Heart right ventricle (tissue), 16 donors: ENCODE measurements at regions not wholly inside any gene's neighbourhood (a gene's known extent, or its start where the extent isn't known, plus 50 kb on each side); places are given as distances from the start of the nearest gene placed in this dataset.

Experiments
- ATAC-seq, 8 donors: fragments of 200-7000 bp; cut with Tn5 transposase; one replicate each; pipeline ENCODE4 v1.9.1; 2020; ENCODE audit warnings: mild to moderate bottlenecking in 8 of 8, moderate library complexity in 8 of 8, moderate number of reproducible peaks in 1 of 8
- DNase-seq, 2 donors: peaks; one replicate each; pipeline ENCODE4 v3.0.0-alpha.2; 2020
- H3K27ac ChIP-seq, 10 donors: fragments of 200-600 bp; sonication (generic) in 2 of 10; one replicate each; pipeline versions ENCODE4 v1.5.0 to v1.8.0; 2020 to 2022; ENCODE audit warnings: mild to moderate bottlenecking in 3 of 10
- H3K27me3 ChIP-seq, 7 donors: fragments of 200-600 bp; one replicate each; pipeline ENCODE4 v1.8.0; 2021 to 2022; ENCODE audit warnings: mild to moderate bottlenecking in 2 of 7
- H3K36me3 ChIP-seq, 9 donors: fragments of 200-600 bp; sonication (generic) in 1 of 9; one replicate each; pipeline versions ENCODE4 v1.5.0 to v1.8.0; 2020 to 2022; ENCODE audit warnings: mild to moderate bottlenecking in 2 of 9
- H3K4me1 ChIP-seq, 9 donors: fragments of 200-600 bp; sonication (generic) in 1 of 9; one replicate each; pipeline versions ENCODE4 v1.5.0 to v1.8.0; 2020 to 2022; ENCODE audit warnings: mild to moderate bottlenecking in 4 of 9
- H3K4me3 ChIP-seq, 10 donors: fragments of 200-600 bp; sonication (generic) in 2 of 10; one replicate each; pipeline versions ENCODE4 v1.5.0 to v1.8.0; 2020 to 2022; ENCODE audit warnings: mild to moderate bottlenecking in 7 of 10, moderate library complexity in 2 of 10
- H3K9me3 ChIP-seq, 11 donors: fragments of 200-600 bp in 10 of 11; sonication (generic) in 2 of 11; one replicate each; pipeline versions ENCODE4 v1.5.0 to v1.8.0; 2013 to 2022; ENCODE audit warnings: mild to moderate bottlenecking in 2 of 11, control low read depth in 1 of 11, moderate library complexity in 1 of 11
- WGBS, 2 donors: extraction: QIAGEN DNeasy Blood & Tissue Kit; methylation state at CpG; one replicate each; pipeline ENCODE4 v1.1.7; 2013; ENCODE audit warnings: inconsistent platforms in 1 of 2; 5-methylcytosine and 5-hydroxymethylcytosine counted together
- intact Hi-C, 10 donors: fragments of 100-400 bp; cut with DNase I; formaldehyde crosslinking; loops; one replicate each; pipeline versions ENCODE4 v1.11.1 to v1.14.2; 2022
- TF ChIP-seq, protein P1 (sequence below), 9 donors: fragments of 200-600 bp; sonication (generic) in 2 of 9; IDR thresholded peaks; one replicate each; pipeline versions ENCODE4 v1.5.0 to v1.8.0; 2021 to 2022; ENCODE audit warnings: antibody characterized with exemption in 9 of 9, mild to moderate bottlenecking in 5 of 9, moderate library complexity in 1 of 9
- donor health status: Arrhythmogenic right ventricular cardiomyopathy.
- donor health status: ischemic (EF 13 %, LVEDD 7.1; RV severe dilation, severe dysfunction).
- donor health status: healthy with polysubstance abuse.
- donor health status: DM: no; HTN: yes; CAD: no.
- donor health status: DM: no; HTN: no; CAD: no.
- donor health status: ischemic (EF 25% LVEDD 6.9; RV normal size, moderate dysfunction).
- donor health status: ischemic (EF 25% LVEDD 5.7; RV mildly dilated, moderate dysfunction).
- donor health status: healthy.
- donor health status: DM: yes; HTN: yes; CAD: no.
- donor health status: Ischemic cardiomyopathy.
- donor health status: ischemic (EF 35%, LVEDD 5.7; RV mildly dilated, moderate dysfunction).
- donor health status: nonischemic (EF 11% LVEDD 7.7; RV severe dilation, severe dysfunction).
- donor health status: DM: yes; HTN: yes; CAD: no.
- donor health status: PGD.
- donor health status: ischemic (EF 29% LVEDD 5.4; RV normal size, mild dysfunction).
- donor health status: nonischemic (EF 23%, LVEDD 6.1; RV moderate dilation, normal function).

GRCh38 chr11:123378096-123378495, 52.0 kb upstream of the GRAMD1B start:
- Histone ChIP-seq H3K4me1 (peaks cover 0 to 50% (median 28%) of the 10 kb centered on the region in 9 donors), H3K4me3 (no peak overlapping the region), H3K27ac (no peak overlapping the region), H3K27me3 (no peaks in the 10 kb centered on the region), H3K36me3 (no peaks in the 10 kb centered on the region), H3K9me3 (no peaks in the 10 kb centered on the region)
- whole genome bisulfite sequencing, 2 donors, result 92 to 94% methylated on average over 3 of the region's 3 CpGs
- DNase-seq (no peak), ATAC-seq (no peak)
- intact Hi-C loops, result no loop called here
- TF ChIP-seq, protein P1, sequence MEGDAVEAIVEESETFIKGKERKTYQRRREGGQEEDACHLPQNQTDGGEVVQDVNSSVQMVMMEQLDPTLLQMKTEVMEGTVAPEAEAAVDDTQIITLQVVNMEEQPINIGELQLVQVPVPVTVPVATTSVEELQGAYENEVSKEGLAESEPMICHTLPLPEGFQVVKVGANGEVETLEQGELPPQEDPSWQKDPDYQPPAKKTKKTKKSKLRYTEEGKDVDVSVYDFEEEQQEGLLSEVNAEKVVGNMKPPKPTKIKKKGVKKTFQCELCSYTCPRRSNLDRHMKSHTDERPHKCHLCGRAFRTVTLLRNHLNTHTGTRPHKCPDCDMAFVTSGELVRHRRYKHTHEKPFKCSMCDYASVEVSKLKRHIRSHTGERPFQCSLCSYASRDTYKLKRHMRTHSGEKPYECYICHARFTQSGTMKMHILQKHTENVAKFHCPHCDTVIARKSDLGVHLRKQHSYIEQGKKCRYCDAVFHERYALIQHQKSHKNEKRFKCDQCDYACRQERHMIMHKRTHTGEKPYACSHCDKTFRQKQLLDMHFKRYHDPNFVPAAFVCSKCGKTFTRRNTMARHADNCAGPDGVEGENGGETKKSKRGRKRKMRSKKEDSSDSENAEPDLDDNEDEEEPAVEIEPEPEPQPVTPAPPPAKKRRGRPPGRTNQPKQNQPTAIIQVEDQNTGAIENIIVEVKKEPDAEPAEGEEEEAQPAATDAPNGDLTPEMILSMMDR (IDR thresholded peaks at IDR 0.05), result no peak

DNA sequence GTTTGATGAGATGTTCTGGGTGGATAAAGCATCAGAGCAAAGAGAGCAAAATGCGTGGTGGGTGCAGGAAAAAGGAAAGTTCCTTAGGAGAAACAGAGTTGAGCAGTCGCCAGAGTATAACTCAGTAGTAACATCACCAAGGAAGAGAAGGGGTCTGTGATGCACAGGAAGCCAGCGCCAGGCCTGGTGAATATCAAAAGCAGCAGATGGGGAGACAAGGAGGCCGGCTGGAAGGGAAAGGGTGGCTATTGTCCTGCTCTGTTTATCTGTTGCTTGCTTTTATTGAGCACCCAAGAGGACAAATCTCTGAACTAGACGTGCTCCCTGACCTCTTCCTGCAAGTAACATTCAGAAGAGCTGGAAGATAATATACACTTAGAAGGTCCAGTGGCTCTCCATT, 52.7 kb upstream of the GRAMD1B start:
- Histone ChIP-seq H3K9me3 (no peaks in the 10 kb centered on the region), H3K27ac (no peak overlapping the region), H3K36me3 (no peaks in the 10 kb centered on the region), H3K4me1 (peaks cover 0 to 50% (median 28%) of the 10 kb centered on the region in 9 donors), H3K27me3 (no peaks in the 10 kb centered on the region), H3K4me3 (no peak overlapping the region)
- WGBS, 2 donors, result 64% methylated on average over 5 of the region's 5 CpGs
- intact Hi-C loops, result no loop called here
- DNase-seq, result no peak
- no peak for ATAC-seq
- TF ChIP-seq, protein P1 (IDR thresholded peaks at IDR 0.05), result no peak

DNA sequence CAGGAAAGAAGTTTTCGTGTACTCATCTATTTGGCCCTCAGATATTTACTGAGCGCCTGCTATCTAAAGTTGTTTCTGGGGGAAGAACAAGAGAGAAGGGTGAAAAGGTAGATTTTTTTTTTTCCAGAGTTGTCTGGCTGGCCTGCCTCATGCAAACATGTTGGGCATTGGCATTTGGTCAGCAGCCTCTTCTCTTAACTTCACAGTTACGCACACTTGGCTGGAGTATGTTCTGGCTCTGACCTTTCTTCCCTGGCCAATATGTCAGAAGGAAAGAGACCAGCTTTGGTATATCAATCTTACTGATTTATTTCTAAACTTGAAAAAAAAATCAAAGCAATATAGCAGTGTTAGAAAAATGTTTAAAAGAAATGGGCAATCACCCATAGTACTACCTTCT, 54.2 kb upstream of the GRAMD1B start:
- Histone ChIP-seq H3K9me3 (no peaks in the 10 kb centered on the region), H3K4me1 (peaks cover 0 to 56% (median 28%) of the 10 kb centered on the region in 9 donors), H3K36me3 (no peaks in the 10 kb centered on the region), H3K27me3 (no peaks in the 10 kb centered on the region), H3K4me3 (no peak overlapping the region), H3K27ac (peak overlapping the region in 8 of 10 donors; percentile 33 to 87 (median 66))
- TF ChIP-seq, protein P1 (IDR thresholded peaks at IDR 0.05), result no peak
- intact Hi-C loops, result no loop called here
- ATAC-seq, result peak; percentile 52 to 90 (median 82)
- DNase-seq, result peak in 1 of 2 donors; percentile 60
- WGBS, 2 donors, result 54 to 69% methylated on average over 3 of the region's 3 CpGs

GRCh38 chr11:123374622-123374968, 55.5 kb upstream of the GRAMD1B start:
- H3K4me3 ChIP-seq, result no peak overlapping the region
- intact Hi-C loops, result no loop called here
- TF ChIP-seq, protein P1 (IDR thresholded peaks at IDR 0.05), result no peak
- H3K4me1 ChIP-seq, result peaks cover 0 to 49% (median 24%) of the 10 kb centered on the region in 9 donors
- no peaks in the 10 kb centered on the region for H3K36me3 ChIP-seq
- H3K27ac ChIP-seq, result peak overlapping the region in 9 of 10 donors; percentile 34 to 87 (median 64)
- H3K27me3 ChIP-seq, result no peaks in the 10 kb centered on the region
- H3K9me3 ChIP-seq, result no peaks in the 10 kb centered on the region
- WGBS, 2 donors, result 33 to 48% methylated on average over 5 of the region's 5 CpGs
- DNase-seq (no peak), ATAC-seq (peak; percentile 38 to 87 (median 59))
